AG04450 (cell line): ENCODE measurements at regions not wholly inside any gene's neighbourhood (a gene's known extent, or its start where the extent isn't known, plus 50 kb on each side); places are given as distances from the start of the nearest gene placed in this dataset.

Source experiments
- CTCF ChIA-PET: fragments of 300-600, 350-600 bp; formaldehyde crosslinking; extraction: SDS; loops from one replicate; lab custom pipeline; 2022; ENCODE audit warnings: antibody characterized with exemption, inconsistent platforms; lab: Charles Lee
- POLR2A ChIA-PET: fragments of 350-600 bp; formaldehyde crosslinking; extraction: SDS; loops from one replicate; lab custom pipeline; 2021; ENCODE audit warnings: antibody characterized with exemption, inconsistent platforms; lab: Yijun Ruan, JAX
- DNase-seq: peaks from one replicate; pipeline ENCODE4 v3.0.0-alpha.2; 2011; ENCODE audit warnings: low read depth, low spot score
- H3K27ac ChIP-seq: one replicate; pipeline ENCODE4 v1.5.1; 2012; ENCODE audit warnings: low read depth, low read length, control low read depth
- H3K27me3 ChIP-seq: one replicate; pipeline ENCODE4 v1.6.0; 2012; ENCODE audit warnings: low read length; ENCODE audit not compliant: control insufficient read depth, insufficient read depth
- H3K4me3 ChIP-seq: 2 replicates; pipeline ENCODE4 v1.5.1; 2011; ENCODE audit warnings: mild to moderate bottlenecking, low read depth, low read length, control low read depth
- H3K9me3 ChIP-seq: 2 replicates; pipeline ENCODE4 v1.5.1; 2012; ENCODE audit warnings: low read length; ENCODE audit not compliant: control insufficient read depth, insufficient read depth
- TF ChIP-seq, protein P1 (sequence below): IDR thresholded peaks from 2 replicates; pipeline ENCODE4 v1.5.1; 2011; ENCODE audit warnings: low read depth, low read length, control low read depth, inconsistent platforms

DNA sequence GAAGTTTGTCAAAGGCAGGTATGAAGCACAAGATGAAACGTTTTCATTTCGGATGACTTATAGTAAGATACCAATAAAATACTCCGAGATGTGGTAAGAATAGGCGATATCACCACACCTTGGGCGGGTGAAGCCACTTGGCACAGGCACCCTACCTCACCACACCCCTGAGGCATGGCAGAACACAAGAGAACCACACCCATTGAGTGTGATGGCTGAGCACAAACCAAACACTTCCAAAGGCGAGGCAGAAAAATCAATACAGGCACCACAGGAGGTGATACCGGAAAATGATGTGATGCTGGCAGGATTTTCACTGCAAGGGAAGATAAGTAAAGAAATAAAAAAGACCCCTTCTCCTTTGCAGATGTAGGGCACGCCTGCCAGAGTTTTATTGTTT is 332.9 kb upstream of the PRDM1 start:
- ChIA-PET CTCF (no interaction called here), POLR2A (no interaction called here)
- no peak overlapping the region for H3K4me3 ChIP-seq
- DNase-seq = no peak
- H3K27ac ChIP-seq = no peak overlapping the region
- no peaks in the 10 kb centered on the region for H3K27me3 ChIP-seq
- no peaks in the 10 kb centered on the region for H3K9me3 ChIP-seq
- TF ChIP-seq, protein P1, sequence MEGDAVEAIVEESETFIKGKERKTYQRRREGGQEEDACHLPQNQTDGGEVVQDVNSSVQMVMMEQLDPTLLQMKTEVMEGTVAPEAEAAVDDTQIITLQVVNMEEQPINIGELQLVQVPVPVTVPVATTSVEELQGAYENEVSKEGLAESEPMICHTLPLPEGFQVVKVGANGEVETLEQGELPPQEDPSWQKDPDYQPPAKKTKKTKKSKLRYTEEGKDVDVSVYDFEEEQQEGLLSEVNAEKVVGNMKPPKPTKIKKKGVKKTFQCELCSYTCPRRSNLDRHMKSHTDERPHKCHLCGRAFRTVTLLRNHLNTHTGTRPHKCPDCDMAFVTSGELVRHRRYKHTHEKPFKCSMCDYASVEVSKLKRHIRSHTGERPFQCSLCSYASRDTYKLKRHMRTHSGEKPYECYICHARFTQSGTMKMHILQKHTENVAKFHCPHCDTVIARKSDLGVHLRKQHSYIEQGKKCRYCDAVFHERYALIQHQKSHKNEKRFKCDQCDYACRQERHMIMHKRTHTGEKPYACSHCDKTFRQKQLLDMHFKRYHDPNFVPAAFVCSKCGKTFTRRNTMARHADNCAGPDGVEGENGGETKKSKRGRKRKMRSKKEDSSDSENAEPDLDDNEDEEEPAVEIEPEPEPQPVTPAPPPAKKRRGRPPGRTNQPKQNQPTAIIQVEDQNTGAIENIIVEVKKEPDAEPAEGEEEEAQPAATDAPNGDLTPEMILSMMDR = no peak

DNA sequence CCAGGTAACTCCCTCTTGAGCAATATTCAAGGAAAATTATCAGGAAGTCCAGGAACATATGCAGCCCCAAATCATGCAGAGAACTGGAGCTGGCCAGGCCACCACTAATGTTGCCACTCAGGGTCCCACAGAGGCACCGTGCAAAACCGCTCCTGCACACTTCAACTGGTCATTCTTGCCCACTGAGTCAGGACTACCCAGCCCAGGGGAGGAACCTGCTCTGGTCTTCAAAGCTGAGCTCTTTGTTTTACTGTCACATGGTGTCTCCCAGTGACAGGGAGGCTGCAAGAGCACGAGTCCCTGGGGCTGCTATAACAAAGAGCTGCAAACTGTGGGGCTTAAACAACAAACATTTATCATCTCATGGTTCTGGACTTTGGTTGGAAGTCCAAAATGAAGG is 336.0 kb upstream of the PRDM1 start:
- no peak overlapping the region for H3K27ac ChIP-seq
- CTCF ChIA-PET = interaction anchor here (0.8 kb wide), 1 partner anchor 473 kb away, joined by 3 read pairs; no protein-coding TSS in a partner anchor
- TF ChIP-seq, protein P1 = no peak
- POLR2A ChIA-PET = no interaction called here
- H3K27me3 ChIP-seq = no peaks in the 10 kb centered on the region
- H3K4me3 ChIP-seq = no peak overlapping the region
- DNase-seq = no peak
- H3K9me3 ChIP-seq = no peaks in the 10 kb centered on the region

DNA sequence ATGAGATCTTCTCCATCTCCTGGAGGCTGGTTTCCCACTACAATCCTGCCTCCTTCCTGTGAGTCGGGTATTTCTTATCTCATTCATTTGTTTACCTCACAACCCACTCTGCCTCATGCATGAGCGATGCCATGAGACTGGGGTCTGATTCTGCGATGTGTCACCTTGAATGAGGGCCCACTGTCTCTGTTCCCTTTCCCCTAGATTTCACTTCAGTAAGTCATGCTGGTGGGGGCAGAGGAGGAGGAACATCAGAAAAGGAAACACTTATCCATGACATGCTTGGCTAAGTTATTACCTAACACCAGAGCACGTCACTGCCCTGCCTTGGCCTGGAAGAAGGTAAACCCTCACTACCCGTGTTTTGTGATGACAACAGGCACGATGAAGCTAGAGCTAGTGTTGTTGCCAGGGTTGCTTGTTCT is 337.4 kb upstream of the PRDM1 start:
- TF ChIP-seq, protein P1 = 0 out of 2 replicates have a peak, but pooled peaks have one; percentile 8
- no peaks in the 10 kb centered on the region for H3K27me3 ChIP-seq
- H3K27ac ChIP-seq = no peak overlapping the region
- H3K4me3 ChIP-seq = no peak overlapping the region
- no peaks in the 10 kb centered on the region for H3K9me3 ChIP-seq
- POLR2A ChIA-PET = no interaction called here
- DNase-seq = peak; percentile 33
- CTCF ChIA-PET = interaction anchor here (0.6 kb wide), 1 partner anchor 162 kb away, joined by 4 read pairs; no protein-coding TSS in a partner anchor

DNA sequence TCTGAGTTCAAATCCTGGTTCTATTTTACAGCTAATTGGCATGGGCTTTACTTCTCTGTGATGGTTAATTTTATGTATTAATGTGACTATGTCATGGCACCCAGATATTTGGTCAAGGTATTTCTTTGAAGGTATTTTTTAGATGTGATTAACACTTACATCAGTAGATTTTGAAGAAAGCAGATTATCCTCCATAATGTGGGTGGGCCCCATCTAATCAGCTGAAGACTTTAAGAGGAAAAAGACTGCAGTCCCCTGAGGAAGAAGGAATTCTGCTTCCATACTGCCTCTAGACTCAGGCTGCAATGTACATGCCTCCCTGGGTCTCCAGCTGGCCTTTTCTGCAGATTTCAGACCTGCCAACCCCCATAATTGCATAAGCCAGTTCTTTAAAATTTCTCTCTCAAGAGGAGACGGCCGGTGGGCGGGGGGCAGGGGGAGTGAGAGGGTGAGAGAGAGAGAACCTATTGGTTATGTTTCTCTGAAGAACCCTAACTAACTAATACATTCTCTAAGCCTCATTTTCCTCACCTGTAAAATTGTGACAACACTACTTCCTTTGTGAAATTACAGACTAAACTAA is 338.2 kb upstream of the PRDM1 start:
- TF ChIP-seq, protein P1 = no peak
- no peak for DNase-seq
- H3K4me3 ChIP-seq = no peak overlapping the region
- H3K27me3 ChIP-seq = no peaks in the 10 kb centered on the region
- POLR2A ChIA-PET = no interaction called here
- no peak overlapping the region for H3K27ac ChIP-seq
- CTCF ChIA-PET = interaction anchor here (0.6 kb wide), 1 partner anchor 161 kb away, joined by 4 read pairs; no protein-coding TSS in a partner anchor
- no peaks in the 10 kb centered on the region for H3K9me3 ChIP-seq

DNA sequence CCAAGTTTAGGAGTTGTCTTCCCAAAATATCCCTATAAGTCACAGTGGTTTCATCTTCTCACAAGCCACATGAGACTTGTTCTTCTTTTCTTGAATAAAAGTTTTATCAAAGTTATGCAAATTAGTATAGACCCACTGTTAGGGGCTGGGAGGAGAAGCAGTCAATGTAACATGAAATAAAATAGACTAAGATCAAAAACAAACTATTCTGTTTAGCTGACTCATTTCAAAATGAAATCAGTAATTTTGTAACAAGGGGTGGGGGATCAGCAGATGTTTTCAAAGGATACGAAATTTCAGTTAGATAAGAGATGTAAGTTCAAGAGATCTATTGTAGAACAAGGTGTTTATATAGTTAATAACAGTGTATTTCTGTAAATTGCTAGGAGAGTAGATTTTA is 339.6 kb upstream of the PRDM1 start:
- no peaks in the 10 kb centered on the region for H3K9me3 ChIP-seq
- no peak overlapping the region for H3K27ac ChIP-seq
- no peaks in the 10 kb centered on the region for H3K27me3 ChIP-seq
- ChIA-PET POLR2A (no interaction called here), CTCF (interaction anchor here (1.1 kb wide), 1 partner anchor 14 kb away, joined by 4 read pairs; no protein-coding TSS in a partner anchor)
- H3K4me3 ChIP-seq = no peak overlapping the region
- DNase-seq = no peak
- TF ChIP-seq, protein P1 = no peak
